ENCODE measurements at regions not wholly inside any gene's neighbourhood (a gene's known extent, or its start where the extent isn't known, plus 50 kb on each side); places are given as distances from the start of the nearest gene placed in this dataset.

DNA sequence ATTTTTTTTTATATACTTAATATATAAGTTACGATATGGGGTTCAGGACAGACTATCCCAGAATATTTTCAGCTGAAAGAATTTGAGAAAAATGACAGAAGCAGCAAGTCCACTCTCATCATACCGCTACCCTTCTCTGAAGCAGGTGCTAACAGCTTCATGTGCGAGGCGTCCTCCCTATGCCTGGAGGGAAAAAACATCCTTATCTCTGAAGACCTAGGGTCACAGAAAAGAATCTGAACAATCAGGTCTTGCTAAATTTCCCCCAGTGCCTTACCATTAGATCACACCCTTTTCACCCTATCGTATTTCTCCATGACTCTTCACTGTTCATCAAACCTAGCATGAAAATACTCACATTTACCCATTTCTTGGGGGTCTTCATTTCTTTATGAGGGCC lies 51.9 kb upstream of the CREB1 start:
- TF ChIP-seq, protein P1, sequence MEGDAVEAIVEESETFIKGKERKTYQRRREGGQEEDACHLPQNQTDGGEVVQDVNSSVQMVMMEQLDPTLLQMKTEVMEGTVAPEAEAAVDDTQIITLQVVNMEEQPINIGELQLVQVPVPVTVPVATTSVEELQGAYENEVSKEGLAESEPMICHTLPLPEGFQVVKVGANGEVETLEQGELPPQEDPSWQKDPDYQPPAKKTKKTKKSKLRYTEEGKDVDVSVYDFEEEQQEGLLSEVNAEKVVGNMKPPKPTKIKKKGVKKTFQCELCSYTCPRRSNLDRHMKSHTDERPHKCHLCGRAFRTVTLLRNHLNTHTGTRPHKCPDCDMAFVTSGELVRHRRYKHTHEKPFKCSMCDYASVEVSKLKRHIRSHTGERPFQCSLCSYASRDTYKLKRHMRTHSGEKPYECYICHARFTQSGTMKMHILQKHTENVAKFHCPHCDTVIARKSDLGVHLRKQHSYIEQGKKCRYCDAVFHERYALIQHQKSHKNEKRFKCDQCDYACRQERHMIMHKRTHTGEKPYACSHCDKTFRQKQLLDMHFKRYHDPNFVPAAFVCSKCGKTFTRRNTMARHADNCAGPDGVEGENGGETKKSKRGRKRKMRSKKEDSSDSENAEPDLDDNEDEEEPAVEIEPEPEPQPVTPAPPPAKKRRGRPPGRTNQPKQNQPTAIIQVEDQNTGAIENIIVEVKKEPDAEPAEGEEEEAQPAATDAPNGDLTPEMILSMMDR (conservative IDR thresholded peaks at IDR 0.05): no peak
- no peak for TF ChIP-seq ZFX (IDR thresholded peaks at IDR 0.05)

Measured in C4-2B (cell line).